CD4-positive, alpha-beta T cell treated with Interleukin-1 beta for 1 hour (primary cell): ENCODE measurements at regions not wholly inside any gene's neighbourhood (a gene's known extent, or its start where the extent isn't known, plus 50 kb on each side); places are given as distances from the start of the nearest gene placed in this dataset.

Experiments used
- DNase-seq, 2 donors: peaks; one replicate each; pipeline ENCODE4 v3.0.0-alpha.2; 2020 to 2022

GRCh38 chr19:31402529-31403316, 53.5 kb upstream of the TSHZ3 start:
- DNase-seq = no peak

GRCh38 chr19:31406106-31406505, 56.9 kb upstream of the TSHZ3 start:
- DNase-seq = no peak

GRCh38 chr19:31408460-31409124, 59.4 kb upstream of the TSHZ3 start:
- DNase-seq = no peak

GRCh38 chr19:31413353-31413752, 64.1 kb upstream of the TSHZ3 start:
- no peak for DNase-seq

- DNase-seq = no peak
These were observed 66.1 kb upstream of the TSHZ3 start for GRCh38 chr19:31415322-31415721.

GRCh38 chr19:31416548-31416947, 67.3 kb upstream of the TSHZ3 start:
- no peak for DNase-seq

GRCh38 chr19:31418055-31418454, 68.8 kb upstream of the TSHZ3 start:
- DNase-seq = no peak

- DNase-seq = no peak
These were observed 69.6 kb upstream of the TSHZ3 start for GRCh38 chr19:31418692-31419430.

- DNase-seq = no peak
These were observed 70.7 kb upstream of the TSHZ3 start for GRCh38 chr19:31419871-31420445.

- DNase-seq = no peak
These were observed 71.8 kb upstream of the TSHZ3 start for GRCh38 chr19:31421082-31421481.

GRCh38 chr19:31421856-31422255, 72.6 kb upstream of the TSHZ3 start:
- no peak for DNase-seq

- DNase-seq = no peak
These were observed 74.7 kb upstream of the TSHZ3 start for GRCh38 chr19:31423896-31424295.

GRCh38 chr19:31424861-31425620, 75.8 kb upstream of the TSHZ3 start:
- DNase-seq = no peak

- DNase-seq = no peak
These were observed 78.6 kb upstream of the TSHZ3 start for GRCh38 chr19:31427857-31428256.

GRCh38 chr19:31430381-31430780, 81.1 kb upstream of the TSHZ3 start:
- DNase-seq = no peak

GRCh38 chr19:31432201-31432810, 83.1 kb upstream of the TSHZ3 start:
- DNase-seq = no peak

- DNase-seq = no peak
These were observed 87.0 kb upstream of the TSHZ3 start for GRCh38 chr19:31436121-31436776.

- no peak for DNase-seq
These were observed 89.4 kb upstream of the TSHZ3 start for GRCh38 chr19:31438401-31439269.

- no peak for DNase-seq
These were observed 90.0 kb upstream of the TSHZ3 start for GRCh38 chr19:31439270-31439573.

GRCh38 chr19:31444931-31445330, 95.7 kb upstream of the TSHZ3 start:
- no peak for DNase-seq

GRCh38 chr19:31445406-31445805, 96.2 kb upstream of the TSHZ3 start:
- no peak for DNase-seq
